GM12873 (cell line): ENCODE measurements at regions not wholly inside any gene's neighbourhood (a gene's known extent, or its start where the extent isn't known, plus 50 kb on each side); places are given as distances from the start of the nearest gene placed in this dataset.

Source experiments
- CTCF ChIP-seq: IDR thresholded peaks from 2 replicates; pipeline ENCODE4 v1.5.1; 2012; ENCODE audit warnings: low read depth, mild to moderate bottlenecking, moderate library complexity, low read length, control low read depth; ENCODE audit not compliant: insufficient read depth; ENCODE audit errors: missing control alignments

- no peak for TF ChIP-seq CTCF
These were observed 252.5 kb upstream of the TGFBR2 start for GRCh38 chr3:30353711-30354467.

DNA sequence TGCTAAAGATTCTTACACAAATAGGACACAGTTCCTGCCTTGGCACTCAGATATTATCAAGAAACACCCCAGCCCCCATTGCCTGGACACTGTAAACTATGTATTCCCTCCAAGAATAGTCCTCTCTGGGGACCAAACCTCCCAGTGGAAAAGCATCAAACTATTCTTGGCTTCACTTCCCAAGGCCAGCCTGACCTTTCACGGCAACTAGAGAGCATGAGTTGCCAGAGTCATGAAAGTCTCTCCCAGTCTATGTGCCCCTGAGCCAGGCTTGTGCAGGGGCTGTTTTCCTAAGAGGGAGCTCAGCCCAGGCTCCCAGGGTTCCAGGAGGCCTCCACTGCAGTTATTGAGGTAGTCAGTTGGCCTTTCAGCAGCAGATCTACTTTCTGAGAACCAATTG lies 251.9 kb upstream of the TGFBR2 start:
- TF ChIP-seq CTCF = no peak

- TF ChIP-seq CTCF = no peak
These were observed 251.4 kb upstream of the TGFBR2 start for GRCh38 chr3:30354972-30355371.

DNA sequence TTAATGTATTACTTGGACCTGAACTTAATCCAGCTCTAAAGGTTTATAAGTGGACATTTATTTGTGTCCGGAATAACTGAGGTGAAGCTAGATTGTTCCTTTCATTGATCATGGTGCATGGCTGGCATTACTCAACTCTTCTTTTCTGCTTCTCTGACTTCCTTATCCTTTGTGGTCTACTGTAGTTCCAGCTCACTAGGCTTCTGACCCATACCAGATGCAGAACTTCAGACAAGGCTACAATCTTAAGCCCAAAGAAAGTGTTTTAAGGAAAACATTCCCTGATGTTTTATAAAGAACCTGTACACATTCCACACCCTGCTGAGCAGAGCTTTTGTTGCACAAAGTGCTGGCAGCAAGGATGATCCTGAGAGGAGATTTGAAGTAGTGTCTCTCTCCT lies 250.8 kb upstream of the TGFBR2 start:
- no peak for TF ChIP-seq CTCF

- no peak for TF ChIP-seq CTCF
These were observed 249.3 kb upstream of the TGFBR2 start for GRCh38 chr3:30356866-30357753.

- TF ChIP-seq CTCF = no peak
These were observed 248.5 kb upstream of the TGFBR2 start for GRCh38 chr3:30357897-30358296.

DNA sequence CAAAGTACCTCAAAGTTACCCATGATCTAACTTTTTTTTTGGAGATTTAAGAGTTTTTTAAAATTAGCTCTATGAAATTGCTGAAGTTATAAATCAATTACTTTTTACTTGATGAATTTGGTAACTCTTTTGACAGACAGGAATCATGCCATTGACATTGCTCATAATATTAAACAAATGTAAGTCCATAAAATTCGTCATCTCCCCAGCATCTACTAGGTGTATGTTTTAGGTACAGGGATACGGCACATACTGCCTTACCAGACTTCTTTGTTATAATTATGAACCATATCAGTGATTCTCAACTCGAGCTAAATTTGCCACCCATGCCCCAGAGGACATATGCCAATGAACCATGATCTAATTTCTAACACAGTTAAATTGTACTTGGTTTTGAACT lies 247.5 kb upstream of the TGFBR2 start:
- TF ChIP-seq CTCF = no peak
